Heart left ventricle (tissue), 16 donors: ENCODE measurements at regions not wholly inside any gene's neighbourhood (a gene's known extent, or its start where the extent isn't known, plus 50 kb on each side); places are given as distances from the start of the nearest gene placed in this dataset.

Source experiments
- ATAC-seq, 4 donors: fragments of 200-7000 bp; cut with Tn5 transposase; one replicate each; pipeline ENCODE4 v1.9.1; 2020 to 2022; ENCODE audit warnings: moderate library complexity in 4 of 4, mild to moderate bottlenecking in 3 of 4, moderate number of reproducible peaks in 1 of 4
- DNase-seq, 5 donors: peaks; one replicate each; pipeline ENCODE4 v3.0.0-alpha.2; 2020
- H3K27ac ChIP-seq, 12 donors: fragments of 200-600 bp; sonication (generic) in 4 of 12; one replicate each; pipeline versions ENCODE4 v1.5.0 to v1.8.0; 2016 to 2022; ENCODE audit warnings: mild to moderate bottlenecking in 2 of 12
- H3K27me3 ChIP-seq, 9 donors: fragments of 200-600 bp; sonication (generic) in 2 of 9; one replicate each; pipeline versions ENCODE4 v1.5.1 to v1.8.0; 2016 to 2022; ENCODE audit warnings: mild to moderate bottlenecking in 3 of 9
- H3K36me3 ChIP-seq, 9 donors: fragments of 200-600 bp; sonication (generic) in 2 of 9; one replicate each; pipeline versions ENCODE4 v1.5.0 to v1.8.0; 2018 to 2022; ENCODE audit warnings: mild to moderate bottlenecking in 2 of 9
- H3K4me1 ChIP-seq, 12 donors: fragments of 200-600 bp; sonication (generic) in 4 of 12; one replicate each; pipeline versions ENCODE4 v1.5.0 to v1.8.0; 2016 to 2022; ENCODE audit warnings: mild to moderate bottlenecking in 3 of 12
- H3K4me3 ChIP-seq, 12 donors: fragments of 200-600 bp; sonication (generic) in 4 of 12; one replicate each; pipeline versions ENCODE4 v1.5.0 to v1.8.0; 2017 to 2022; ENCODE audit warnings: mild to moderate bottlenecking in 9 of 12, moderate library complexity in 4 of 12
- H3K9me3 ChIP-seq, 12 donors: fragments of 200-600 bp; sonication (generic) in 4 of 12; one replicate each; pipeline versions ENCODE4 v1.5.0 to v1.8.0; 2016 to 2022; ENCODE audit warnings: mild to moderate bottlenecking in 1 of 12
- CTCF ChIP-seq, 12 donors: fragments of 200-600 bp; sonication (generic) in 4 of 12; IDR thresholded peaks; one replicate each; pipeline versions ENCODE4 v1.5.0 to v1.8.0; 2018 to 2022; ENCODE audit warnings: antibody characterized with exemption in 12 of 12, mild to moderate bottlenecking in 5 of 12
- POLR2A ChIP-seq, 2 donors: fragments of 450-650 bp; IDR thresholded peaks; one replicate each; pipeline ENCODE4 v1.6.1; 2017; ENCODE audit warnings: antibody characterized with exemption in 2 of 2, mild to moderate bottlenecking in 2 of 2, moderate library complexity in 2 of 2
- WGBS, 4 donors: extraction: QIAGEN DNeasy Blood & Tissue Kit in 2 of 4; methylation state at CpG; one replicate each; pipeline versions ENCODE4 v1.1.5 to v1.1.7; 2013 to 2018; 5-methylcytosine and 5-hydroxymethylcytosine counted together
- intact Hi-C, 10 donors: fragments of 100-400 bp; cut with DNase I; formaldehyde crosslinking; loops; one replicate each; pipeline versions ENCODE4 v1.11.1 to v1.14.2; 2022
- donor health status: ischemic (EF 13 %, LVEDD 7.1; RV severe dilation, severe dysfunction).
- donor health status: healthy with polysubstance abuse.
- donor health status: DM: no; HTN: yes; CAD: no.
- donor health status: DM: no; HTN: no; CAD: no.
- donor health status: ischemic (EF 25% LVEDD 6.9; RV normal size, moderate dysfunction).
- donor health status: ischemic (EF 25% LVEDD 5.7; RV mildly dilated, moderate dysfunction).
- donor health status: healthy.
- donor health status: DM: yes; HTN: yes; CAD: no.
- donor health status: ischemic (EF 35%, LVEDD 5.7; RV mildly dilated, moderate dysfunction).
- donor health status: nonischemic (EF 11% LVEDD 7.7; RV severe dilation, severe dysfunction).
- donor health status: DM: yes; HTN: yes; CAD: no.
- donor health status: PGD.
- donor health status: ischemic (EF 29% LVEDD 5.4; RV normal size, mild dysfunction).
- donor health status: nonischemic (EF 23%, LVEDD 6.1; RV moderate dilation, normal function).

GRCh38 chr12:5134861-5135525 is 91.3 kb downstream of the KCNA5 start:
- peaks cover 0 to 22% (median 0%) of the 10 kb centered on the region in 9 donors for H3K27me3 ChIP-seq
- no peaks in the 10 kb centered on the region for H3K36me3 ChIP-seq
- H3K4me1 ChIP-seq = no peaks in the 10 kb centered on the region
- DNase-seq = no peak
- WGBS, 4 donors = 65 to 76% (median 73%) methylated on average over 5 of the region's 5 CpGs
- no peak overlapping the region for H3K27ac ChIP-seq
- ATAC-seq = no peak
- intact Hi-C loops = no loop called here
- no peak overlapping the region for H3K4me3 ChIP-seq
- H3K9me3 ChIP-seq = peaks cover 0 to 6% (median 0%) of the 10 kb centered on the region in 12 donors
- TF ChIP-seq POLR2A (IDR thresholded peaks at IDR 0.05) (no peak), CTCF (IDR thresholded peaks at IDR 0.05) (no peak)

- H3K4me3 ChIP-seq = no peak overlapping the region
- H3K27me3 ChIP-seq = peaks cover 0 to 4% (median 0%) of the 10 kb centered on the region in 9 donors
- DNase-seq (no peak), ATAC-seq (no peak)
- TF ChIP-seq CTCF (IDR thresholded peaks at IDR 0.05) = no peak
- no peak for TF ChIP-seq POLR2A (IDR thresholded peaks at IDR 0.05)
- H3K36me3 ChIP-seq = no peaks in the 10 kb centered on the region
- H3K9me3 ChIP-seq = peaks cover 0 to 7% (median 0%) of the 10 kb centered on the region in 12 donors
- intact Hi-C loops = no loop called here
- no peak overlapping the region for H3K27ac ChIP-seq
- H3K4me1 ChIP-seq = no peaks in the 10 kb centered on the region
- 86 to 92% (median 88%) methylated on average over 7 of the region's 7 CpGs for WGBS, 4 donors
Observed at GRCh38 chr12:5138256-5138655, 94.6 kb downstream of the KCNA5 start.

- Histone ChIP-seq H3K4me3 (no peak overlapping the region), H3K27ac (no peak overlapping the region), H3K27me3 (peaks cover 0 to 4% (median 0%) of the 10 kb centered on the region in 9 donors), H3K9me3 (peaks cover 0 to 7% (median 0%) of the 10 kb centered on the region in 12 donors), H3K4me1 (no peaks in the 10 kb centered on the region), H3K36me3 (no peaks in the 10 kb centered on the region)
- ATAC-seq = no peak
- intact Hi-C loops = no loop called here
- DNase-seq = no peak
- TF ChIP-seq CTCF (IDR thresholded peaks at IDR 0.05) (no peak), POLR2A (IDR thresholded peaks at IDR 0.05) (no peak)
Observed at GRCh38 chr12:5138845-5139244, 95.2 kb downstream of the KCNA5 start.

- H3K27ac ChIP-seq = no peak overlapping the region
- WGBS, 4 donors = 84 to 90% (median 86%) methylated on average over 6 of the region's 6 CpGs
- H3K36me3 ChIP-seq = no peaks in the 10 kb centered on the region
- no peak for TF ChIP-seq CTCF (IDR thresholded peaks at IDR 0.05)
- TF ChIP-seq POLR2A (IDR thresholded peaks at IDR 0.05) = no peak
- DNase-seq (no peak), ATAC-seq (no peak)
- intact Hi-C loops = loop anchor here in 1 of 10 donors (10.0 kb wide), 1 partner anchor 1965 kb away; no protein-coding TSS in a partner anchor
- no peak overlapping the region for H3K4me3 ChIP-seq
- no peaks in the 10 kb centered on the region for H3K4me1 ChIP-seq
- peaks cover 0 to 4% (median 0%) of the 10 kb centered on the region in 9 donors for H3K27me3 ChIP-seq
- H3K9me3 ChIP-seq = peaks cover 0 to 7% (median under 1%) of the 10 kb centered on the region in 12 donors
Observed at GRCh38 chr12:5139751-5140150, 96.1 kb downstream of the KCNA5 start.
